ENCODE measurements at regions not wholly inside any gene's neighbourhood (a gene's known extent, or its start where the extent isn't known, plus 50 kb on each side); places are given as distances from the start of the nearest gene placed in this dataset.

GRCh38 chr6:163844357-163844756, 429.8 kb downstream of the QKI start:
- TF ChIP-seq POLR2AphosphoS5 (IDR thresholded peaks at IDR 0.05; ENCODE audit: borderline replicate concordance, low read depth, low read length) = no peak
- TF ChIP-seq EZH2 (IDR thresholded peaks at IDR 0.05) = no peak
